ENCODE measurements at regions not wholly inside any gene's neighbourhood (a gene's known extent, or its start where the extent isn't known, plus 50 kb on each side); places are given as distances from the start of the nearest gene placed in this dataset.
"Not testable (repeated sequence)": the region's sequence is repeated elsewhere in the genome, so short reads cannot be mapped to it uniquely, and the experiment has no call there.

DNA sequence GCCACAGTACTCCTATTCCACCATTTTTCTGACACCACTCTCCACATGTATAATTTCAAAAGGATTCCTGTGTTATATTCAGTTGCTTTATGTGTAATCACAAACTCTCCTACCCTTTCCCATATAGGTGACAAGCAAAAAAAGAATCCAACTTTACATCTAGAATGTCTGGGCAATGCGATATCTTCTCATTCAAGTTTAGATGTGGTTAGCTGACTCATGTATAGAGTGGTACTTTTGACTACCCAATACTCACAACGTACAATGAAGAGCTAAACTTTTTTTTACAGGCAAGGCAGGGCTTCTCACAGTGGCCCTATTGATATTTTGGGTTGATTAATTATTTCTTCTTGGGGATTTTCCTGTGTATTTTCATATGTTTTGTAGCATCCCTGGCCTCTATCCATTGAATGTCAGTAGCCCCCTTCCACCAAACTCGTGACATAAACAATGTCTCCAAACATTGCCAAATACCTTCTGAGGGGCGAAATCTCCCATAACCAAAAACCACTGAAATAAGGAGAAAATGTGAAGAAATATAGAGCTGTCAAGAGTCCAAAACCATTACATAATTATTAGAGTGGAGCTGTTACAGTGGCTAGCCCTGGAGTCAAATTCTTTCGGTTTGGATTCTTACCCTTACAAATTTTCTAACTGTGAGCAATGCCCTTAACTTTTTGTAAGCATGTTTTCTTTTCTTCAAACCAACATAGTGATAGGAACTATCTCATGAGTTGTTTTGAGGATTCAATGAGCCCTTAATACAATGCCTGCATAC is 342.6 kb downstream of the NSUN3 start:
- intact Hi-C loops (cut with micrococcal nuclease), result no loop called here

DNA sequence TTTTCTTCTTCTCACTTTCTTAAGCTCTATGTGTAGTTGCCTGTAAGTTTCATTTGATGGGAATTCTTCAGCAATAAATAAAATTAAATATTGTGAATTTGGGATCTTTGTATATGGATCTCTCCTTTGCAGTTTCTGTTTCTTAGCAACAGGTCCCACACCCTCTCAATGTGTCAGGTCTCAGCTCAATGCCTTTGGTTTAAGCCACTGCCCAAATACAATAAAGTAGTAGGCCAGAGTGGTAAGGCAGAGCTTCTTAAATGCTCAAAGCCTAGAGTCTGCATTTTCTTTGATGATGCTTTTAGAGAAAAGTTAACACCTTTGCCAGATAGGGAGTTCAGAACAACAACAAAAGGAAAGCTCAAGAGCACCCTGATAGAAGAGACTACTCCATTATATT is 343.7 kb downstream of the NSUN3 start:
- intact Hi-C loops (cut with micrococcal nuclease), result no loop called here

DNA sequence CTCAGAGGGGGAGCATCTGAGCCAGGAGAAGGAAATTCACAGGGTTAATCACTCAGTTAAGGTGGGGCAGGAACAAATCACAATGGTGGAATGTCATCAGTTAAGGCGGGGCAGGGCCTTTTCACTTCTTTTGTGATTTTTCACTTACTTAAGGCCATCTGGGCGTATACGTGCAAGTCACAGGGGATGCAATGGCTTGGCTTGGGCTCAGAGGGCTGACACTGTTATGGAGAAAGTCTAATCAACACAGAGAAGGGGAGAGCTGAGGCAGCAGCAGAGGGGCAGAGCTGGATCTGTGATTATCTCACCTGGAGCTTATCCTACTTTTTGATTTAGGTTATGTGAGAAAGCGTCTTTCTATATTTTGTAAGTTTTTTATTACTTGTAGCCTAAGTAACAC is 350.1 kb downstream of the NSUN3 start:
- intact Hi-C loops (cut with micrococcal nuclease), result not testable (repeated sequence)

DNA sequence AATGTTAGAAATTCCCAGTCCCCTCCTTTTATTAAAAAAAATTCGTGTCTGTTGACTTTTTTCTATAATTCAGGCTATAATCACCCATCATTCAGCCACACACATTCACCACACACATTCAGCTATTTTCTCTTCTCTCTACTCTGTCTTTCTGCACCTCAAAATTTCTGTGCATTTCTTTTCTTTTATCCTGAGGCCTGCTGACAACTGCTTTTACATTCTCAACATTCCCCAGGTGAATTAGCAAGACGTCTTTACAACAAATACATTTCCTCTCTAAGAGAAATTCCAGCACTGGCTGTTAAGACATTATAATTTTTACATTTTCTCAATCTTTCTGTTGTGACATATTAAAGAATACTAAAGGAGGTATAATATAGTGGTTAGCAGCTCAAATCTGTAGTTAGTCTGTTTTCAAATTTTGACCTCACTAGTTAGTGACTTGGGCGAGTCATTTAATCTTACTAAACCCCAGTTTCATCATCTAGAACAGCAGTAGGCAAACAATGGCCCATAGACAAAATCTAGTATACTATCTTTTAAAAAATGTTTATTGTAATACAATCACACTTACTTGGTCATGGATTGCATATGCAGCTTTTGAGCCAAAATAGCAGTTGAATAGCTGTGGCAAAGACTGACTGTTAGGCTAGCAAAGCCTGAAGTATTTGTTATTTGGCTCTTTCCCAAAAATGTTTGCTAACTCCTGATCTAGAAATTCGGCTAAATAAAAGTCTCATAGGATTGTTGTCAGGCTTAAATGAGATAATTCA is 350.7 kb downstream of the NSUN3 start:
- intact Hi-C loops (cut with micrococcal nuclease), result no loop called here

DNA sequence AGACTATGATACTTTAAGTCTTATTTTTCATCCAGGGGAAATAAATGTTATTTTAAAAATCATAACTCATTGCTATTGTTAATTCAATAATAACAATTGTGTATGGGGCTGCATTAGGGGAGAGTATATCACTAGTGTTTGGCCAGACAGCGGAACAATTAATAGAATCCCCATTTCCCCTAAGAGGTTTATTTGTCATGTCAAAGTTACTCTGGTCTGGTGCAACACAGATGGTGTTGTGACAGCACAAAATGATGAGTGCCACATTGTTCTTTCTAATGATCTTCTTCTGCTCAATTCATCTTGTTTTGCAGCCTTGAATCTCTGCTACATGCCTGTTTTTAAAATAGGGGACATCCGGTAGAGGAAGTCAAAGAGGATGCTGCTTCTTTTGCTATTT is 351.6 kb downstream of the NSUN3 start:
- intact Hi-C loops (cut with micrococcal nuclease), result no loop called here

DNA sequence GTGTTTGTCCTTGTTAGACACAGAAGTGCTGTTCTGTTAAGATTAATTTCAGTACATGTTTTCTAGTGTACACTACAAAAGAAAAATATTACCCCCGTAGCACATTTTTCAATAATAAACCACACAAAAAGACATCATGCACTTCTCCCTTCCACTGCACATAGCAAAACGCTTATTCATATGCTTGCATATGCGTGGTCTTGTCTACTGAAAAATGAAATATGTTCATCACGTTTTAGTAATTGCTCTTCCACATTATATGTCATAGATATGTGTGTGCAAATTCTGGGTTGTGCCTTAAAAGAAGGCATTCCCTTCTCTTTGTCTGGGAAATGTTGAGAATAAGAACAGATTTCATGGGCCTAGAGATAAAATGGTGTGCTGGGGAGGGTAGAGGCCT is 353.9 kb downstream of the NSUN3 start:
- intact Hi-C loops (cut with micrococcal nuclease), result no loop called here

DNA sequence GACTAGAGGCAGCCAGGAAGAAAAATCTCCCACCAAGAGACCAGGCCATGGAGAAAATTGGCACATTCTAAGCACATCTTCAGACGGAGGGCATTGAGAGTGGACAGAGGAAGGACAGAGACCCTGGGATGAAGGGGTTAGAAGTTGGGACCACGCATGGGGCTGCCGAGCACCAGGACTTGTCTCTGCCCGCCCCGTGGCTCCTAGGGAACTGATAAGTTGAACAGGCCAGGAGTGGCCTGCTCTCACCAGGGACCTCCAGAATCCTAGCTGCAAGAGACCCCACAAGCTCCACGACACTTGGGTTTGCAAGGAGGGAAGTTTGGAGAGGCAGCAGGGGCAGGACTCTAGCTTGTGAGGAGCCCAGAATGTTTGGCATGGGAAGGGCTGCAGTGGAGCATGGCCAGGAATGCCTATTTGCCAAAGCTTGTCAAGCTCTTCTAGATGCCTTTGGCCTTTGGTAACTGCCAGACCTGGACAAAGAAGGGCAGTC is 355.1 kb downstream of the NSUN3 start:
- intact Hi-C loops (cut with micrococcal nuclease), result no loop called here

DNA sequence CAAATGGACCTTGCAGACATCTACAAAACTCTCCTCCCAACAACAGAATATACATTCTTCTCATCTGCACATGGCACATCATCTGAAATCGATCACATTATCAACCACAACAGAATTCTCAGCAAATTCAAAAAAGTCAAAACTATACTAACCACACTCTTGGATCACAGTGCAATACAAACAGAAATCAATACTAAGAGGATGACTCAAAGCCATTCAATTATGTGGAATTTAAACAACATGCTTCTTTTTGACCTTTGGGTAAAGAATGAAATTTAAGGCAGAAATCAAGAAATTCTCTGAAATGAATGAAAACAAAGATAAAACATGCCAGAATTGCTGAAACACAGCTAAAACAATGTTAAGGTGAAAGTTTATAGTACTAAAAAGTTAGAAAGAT is 358.1 kb downstream of the NSUN3 start:
- intact Hi-C loops (cut with micrococcal nuclease), result no loop called here

DNA sequence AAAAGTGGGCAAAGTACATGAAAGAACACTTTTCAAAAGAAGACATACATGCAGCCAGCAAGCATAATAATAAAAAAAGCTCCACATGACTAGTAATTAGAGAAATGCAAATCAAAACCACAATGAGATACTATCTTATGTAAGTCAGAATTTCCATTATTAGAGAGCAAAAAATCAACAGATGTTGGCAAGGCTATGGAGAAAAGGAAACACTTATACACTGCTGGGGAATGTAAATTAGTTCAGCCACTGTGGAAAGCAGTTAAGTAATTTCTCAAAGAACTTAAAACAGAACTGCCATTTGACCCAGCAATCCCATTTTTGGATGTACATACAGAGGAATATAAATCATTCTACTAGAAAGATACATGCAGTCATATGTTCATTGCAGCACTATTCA is 360.7 kb downstream of the NSUN3 start:
- intact Hi-C loops (cut with micrococcal nuclease), result no loop called here

DNA sequence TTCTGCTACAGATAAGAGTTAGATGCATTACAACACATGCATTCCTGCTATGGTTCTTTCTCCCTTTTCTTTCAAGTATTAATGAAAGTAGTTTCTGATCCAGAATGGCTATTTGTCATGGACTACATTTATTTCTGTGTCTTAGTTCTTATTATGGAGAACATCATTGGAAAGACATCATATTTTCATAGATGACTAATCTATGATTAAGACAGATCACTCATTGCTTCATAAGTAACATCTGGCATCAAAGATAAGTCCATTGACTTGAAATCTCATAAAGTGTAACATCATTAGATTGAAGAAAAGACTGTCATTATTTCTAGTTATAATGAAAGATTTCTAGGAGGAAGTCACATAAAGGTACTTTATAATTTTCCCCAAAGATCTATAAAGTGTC is 366.7 kb downstream of the NSUN3 start:
- intact Hi-C loops (cut with micrococcal nuclease), result no loop called here

DNA sequence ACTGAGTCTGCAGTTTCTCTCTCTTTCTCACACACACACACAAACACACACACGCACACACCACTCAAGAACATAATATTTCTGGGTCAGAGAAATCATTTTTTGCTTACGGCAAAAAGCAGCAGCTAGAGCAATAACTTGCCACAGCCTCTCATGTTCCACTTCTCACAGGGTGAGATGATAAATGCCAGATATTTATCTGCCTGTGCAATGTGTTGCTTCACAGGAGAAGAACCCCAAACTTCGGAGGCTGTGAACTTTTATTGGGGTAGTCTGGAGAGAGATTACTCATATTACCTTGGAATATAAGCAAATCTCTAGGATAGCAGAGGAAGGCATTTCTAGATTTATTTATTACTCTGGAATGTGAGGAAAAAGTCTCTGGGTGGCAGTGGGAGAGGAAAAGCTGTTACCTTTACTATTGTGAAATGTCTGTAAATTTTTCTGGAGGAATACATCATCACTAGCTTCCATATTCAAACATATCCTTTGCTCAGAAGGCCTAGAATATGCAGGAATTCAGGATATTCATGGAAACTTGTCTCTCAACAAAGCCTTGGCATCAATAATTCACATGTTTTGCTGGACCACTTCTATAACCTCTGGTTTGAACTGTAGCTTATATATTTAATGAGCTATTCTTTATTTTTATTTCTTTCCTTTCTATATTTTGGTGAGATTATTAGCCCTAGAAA is 369.2 kb downstream of the NSUN3 start:
- intact Hi-C loops (cut with micrococcal nuclease), result no loop called here

DNA sequence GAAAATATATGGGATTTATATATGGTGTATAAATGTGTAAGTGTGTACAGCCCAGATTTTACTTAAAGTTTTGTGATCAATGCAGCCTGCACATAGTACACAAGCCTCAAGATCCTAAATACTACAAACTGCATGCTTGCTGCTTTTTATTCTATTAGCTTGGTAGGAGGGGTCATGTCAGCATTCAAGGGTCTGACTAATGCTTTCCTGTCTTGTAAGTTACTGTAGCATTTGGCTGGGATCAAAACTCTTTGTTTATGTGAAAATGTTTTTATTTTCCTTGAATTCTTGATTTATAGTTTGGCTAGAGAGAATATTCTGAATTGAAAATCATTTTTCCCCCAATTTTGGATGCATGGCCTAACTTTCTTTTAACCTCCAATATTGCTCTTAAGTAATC is 370.9 kb downstream of the NSUN3 start:
- intact Hi-C loops (cut with micrococcal nuclease), result no loop called here

DNA sequence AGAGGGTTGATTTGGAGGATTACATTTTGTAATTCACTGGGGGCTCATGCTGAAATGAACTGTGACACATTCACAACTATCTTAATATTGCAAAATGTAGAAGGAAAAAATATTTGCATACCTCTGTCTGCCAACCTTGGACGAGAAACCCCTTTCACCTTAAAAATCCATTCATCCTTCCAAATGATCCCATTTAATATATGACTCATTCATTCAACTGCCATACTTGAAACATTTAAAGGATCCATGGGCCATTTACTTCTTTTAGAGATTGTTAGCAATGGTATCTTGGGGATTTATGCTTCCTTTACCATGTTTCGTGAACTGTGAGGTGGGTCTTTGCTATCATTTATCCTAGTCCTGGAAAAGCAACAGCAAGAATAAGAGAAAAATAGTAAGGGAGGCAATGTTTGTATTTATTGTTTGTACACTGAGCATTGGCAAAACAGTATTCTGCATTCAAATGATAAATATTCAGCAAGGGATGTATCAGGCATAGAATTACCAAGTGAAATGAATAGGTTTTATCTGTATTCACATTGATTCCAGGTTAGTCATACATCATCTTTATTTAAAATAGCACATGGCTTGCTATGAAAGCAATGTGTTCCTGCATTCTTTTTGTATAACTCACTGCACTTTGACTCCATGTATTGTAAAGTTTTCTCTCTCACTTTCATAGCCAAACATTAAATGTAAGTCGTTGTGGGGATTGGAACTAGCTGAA is 378.1 kb downstream of the NSUN3 start:
- intact Hi-C loops (cut with micrococcal nuclease), result no loop called here

DNA sequence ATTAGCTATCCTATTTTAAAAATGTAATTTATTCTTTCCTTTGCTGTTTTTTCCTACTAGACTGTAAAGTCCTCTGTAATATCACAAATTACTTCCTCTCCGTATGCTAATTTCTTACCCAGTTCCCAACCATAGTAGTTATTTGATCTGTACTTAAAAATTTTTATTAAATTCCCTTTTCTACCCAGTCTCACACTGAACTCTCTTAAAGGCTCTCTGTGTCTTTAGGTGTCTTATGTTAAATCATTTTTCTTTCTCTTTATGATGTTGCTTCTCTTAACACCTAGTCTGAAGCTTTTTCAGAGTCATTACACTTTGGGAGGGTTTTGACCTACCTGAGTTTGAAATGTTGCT is 378.6 kb downstream of the NSUN3 start:
- intact Hi-C loops (cut with micrococcal nuclease), result no loop called here

DNA sequence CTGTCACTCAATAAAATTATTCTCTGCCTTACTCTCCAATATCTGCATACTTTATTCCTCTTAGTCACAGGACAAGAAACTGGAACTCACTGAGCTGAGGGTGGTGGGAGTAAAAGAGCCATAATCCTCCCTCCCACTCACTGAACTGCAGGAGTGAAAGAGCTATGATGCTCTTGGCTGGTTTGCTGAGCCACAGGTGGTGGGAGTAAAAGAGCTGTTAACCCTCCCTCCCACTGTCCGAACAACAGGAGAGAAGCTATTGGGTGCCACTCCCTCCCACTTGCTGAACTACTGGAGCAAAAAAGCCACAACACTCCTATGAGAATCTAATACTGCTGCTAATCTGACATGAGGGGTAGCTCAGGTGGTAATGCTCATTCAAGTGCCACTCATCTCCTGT is 391.0 kb downstream of the NSUN3 start:
- intact Hi-C loops (cut with micrococcal nuclease), result no loop called here

DNA sequence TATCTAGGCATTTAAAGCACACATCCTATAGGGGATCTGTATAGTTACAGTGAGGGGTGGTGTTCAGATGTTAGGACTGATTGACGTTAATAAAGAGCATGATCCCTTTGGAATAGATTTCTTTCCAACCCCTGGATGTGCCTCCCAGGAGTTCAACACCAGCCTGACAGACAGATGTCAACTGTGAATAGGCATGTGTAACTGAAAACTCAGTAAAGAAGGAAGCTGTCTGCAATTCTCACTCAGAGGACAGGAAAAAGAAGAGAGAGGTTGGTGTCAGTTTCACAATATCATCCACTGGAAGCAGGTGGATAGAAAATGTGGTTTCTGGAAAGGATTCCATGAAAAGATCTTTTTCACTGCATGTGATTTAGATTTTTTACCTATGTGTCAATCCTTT is 396.3 kb downstream of the NSUN3 start:
- intact Hi-C loops (cut with micrococcal nuclease), result no loop called here

DNA sequence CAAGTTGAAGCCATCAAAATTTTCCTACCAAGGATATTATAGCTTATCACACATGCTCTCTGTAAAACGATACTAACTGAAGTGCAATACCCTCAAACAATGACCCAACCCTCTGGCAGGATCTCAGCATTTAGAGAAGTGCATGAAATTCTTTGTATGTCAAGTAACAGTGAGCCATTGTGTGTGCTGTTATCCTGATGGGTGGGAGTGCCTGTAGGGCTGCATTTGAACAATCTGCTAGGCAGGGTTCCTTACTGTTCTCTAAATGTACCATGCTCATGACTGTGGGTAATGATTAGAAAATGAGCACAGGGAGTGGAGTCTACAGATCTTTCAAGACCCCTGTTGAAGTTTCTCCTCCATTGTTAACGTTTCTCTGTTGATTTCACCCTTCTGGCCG is 398.1 kb downstream of the NSUN3 start:
- intact Hi-C loops (cut with micrococcal nuclease), result no loop called here

DNA sequence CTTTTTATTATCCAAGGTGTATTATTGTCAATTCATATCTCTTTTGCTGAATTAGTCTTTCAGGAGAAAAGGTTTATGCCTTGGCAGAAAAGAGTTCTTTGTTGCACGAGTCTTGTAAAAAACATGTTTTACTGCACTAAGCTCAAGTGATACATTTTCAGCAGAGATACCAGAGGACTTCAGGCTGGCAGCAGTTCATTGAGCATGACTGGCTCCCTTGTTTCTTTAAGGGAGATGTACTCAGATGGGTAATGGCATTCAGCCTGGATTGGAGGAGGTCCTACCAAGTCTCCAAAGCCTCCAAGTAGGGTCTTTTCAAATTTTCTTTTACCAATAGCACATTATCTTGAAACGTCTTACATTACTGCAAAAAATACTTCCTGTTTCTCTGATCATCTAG is 400.1 kb downstream of the NSUN3 start:
- intact Hi-C loops (cut with micrococcal nuclease), result no loop called here

DNA sequence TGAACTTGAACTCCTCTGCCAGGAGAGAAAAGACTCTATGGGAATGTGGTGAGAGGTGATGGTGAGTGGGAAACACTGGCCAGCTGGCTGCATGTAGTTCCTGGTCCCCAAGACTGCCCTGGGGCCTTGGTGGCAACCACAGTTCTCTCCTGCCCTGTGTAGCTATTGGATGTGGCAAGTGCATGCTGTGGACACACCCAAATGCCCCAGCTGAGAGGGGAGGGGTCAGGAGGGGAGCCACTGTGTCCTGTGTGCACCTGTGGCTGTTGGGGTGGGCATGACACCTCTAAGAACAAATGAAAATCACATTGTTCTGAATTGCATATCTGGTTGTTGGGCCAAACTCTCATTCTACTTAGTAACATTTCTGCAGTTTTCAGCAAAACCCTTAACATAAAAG is 409.6 kb downstream of the NSUN3 start:
- intact Hi-C loops (cut with micrococcal nuclease), result no loop called here

DNA sequence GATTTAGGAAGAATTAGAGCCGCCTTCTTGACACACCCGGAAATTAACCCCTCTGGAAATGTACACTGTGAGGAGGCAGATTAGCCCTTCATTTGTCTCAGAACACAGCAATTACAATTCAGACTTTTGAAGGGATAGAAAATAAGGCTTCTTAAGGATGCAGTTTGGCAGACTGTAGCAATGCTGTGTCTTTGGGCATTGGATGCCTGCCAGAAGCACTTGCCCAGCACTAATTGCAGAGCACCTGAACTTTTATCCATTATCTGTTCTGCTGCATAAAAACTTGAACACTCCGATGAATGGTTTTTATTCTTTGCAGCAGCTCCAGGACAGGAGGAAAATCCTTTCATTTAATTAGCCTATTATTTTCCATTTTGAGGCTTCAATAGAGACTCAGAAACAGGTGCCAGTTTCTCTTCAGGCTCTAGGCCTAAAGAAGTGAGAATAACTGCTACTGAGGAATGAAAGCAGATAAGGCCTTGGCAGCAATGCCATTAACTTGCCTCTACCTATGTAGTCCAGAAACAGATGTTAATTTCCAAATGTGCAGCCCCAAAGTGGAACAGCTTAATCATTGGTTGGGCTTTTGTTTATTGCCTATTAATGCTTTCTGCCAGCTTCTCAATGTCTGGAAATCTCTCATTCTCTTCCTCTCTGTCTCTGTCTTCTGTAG is 418.5 kb downstream of the NSUN3 start:
- intact Hi-C loops (cut with micrococcal nuclease), result no loop called here

DNA sequence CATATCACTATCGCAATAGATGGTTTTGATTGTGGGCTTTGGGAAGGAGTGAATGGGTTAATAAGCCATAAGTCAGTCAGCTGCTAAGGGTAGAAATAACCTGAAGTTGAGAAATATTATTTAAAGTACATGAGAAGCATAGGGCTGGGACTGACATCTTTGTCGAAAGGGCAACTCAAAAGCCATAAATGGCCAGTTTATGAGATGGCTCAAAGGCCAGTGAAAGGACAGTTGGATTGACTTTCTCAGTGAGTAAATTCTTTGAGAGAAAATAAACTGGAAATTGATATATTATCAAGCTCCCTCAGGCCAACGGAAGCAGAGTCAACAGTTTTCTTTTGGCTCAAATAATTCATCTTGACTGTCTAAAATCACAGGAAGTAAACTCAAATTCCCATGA is 419.8 kb downstream of the NSUN3 start:
- intact Hi-C loops (cut with micrococcal nuclease), result no loop called here
